Thoracic aorta (tissue), 2 donors: ENCODE measurements at regions not wholly inside any gene's neighbourhood (a gene's known extent, or its start where the extent isn't known, plus 50 kb on each side); places are given as distances from the start of the nearest gene placed in this dataset.
"Not testable (repeated sequence)": the region's sequence is repeated elsewhere in the genome, so short reads cannot be mapped to it uniquely, and the experiment has no call there.

ENCODE experiments used
- ATAC-seq: fragments of 150-250 bp; one replicate; pipeline ENCODE4 v1.8.0; 2017; ENCODE audit warnings: low read depth; ENCODE audit not compliant: insufficient number of reproducible peaks, low FRiP score
- DNase-seq: peaks from one replicate; pipeline ENCODE4 v3.0.0-alpha.2; 2020; ENCODE audit warnings: low spot score
- H3K27ac ChIP-seq, 2 donors: fragments of 200-600 bp; sonication (generic); 1 replicate in 1 of 2; 2 replicates in 1 of 2; pipeline ENCODE4 v1.5.1; 2016; ENCODE audit warnings: mild to moderate bottlenecking in 2 of 2, moderate library complexity in 2 of 2
- H3K27me3 ChIP-seq: fragments of 200-600 bp; sonication (generic); replicated peaks from 2 replicates; pipeline ENCODE4 v1.6.0; 2016; ENCODE audit warnings: mild to moderate bottlenecking; ENCODE audit not compliant: insufficient read depth
- H3K36me3 ChIP-seq: fragments of 200-600 bp; sonication (generic); one replicate; pipeline ENCODE4 v1.5.1; 2016
- H3K4me1 ChIP-seq, 2 donors: fragments of 200-600 bp; sonication (generic); 1 replicate in 1 of 2; 2 replicates in 1 of 2; pipeline versions ENCODE4 v1.5.1 to v1.6.0; 2016; ENCODE audit warnings: low read depth in 2 of 2, mild to moderate bottlenecking in 1 of 2; ENCODE audit not compliant: control insufficient read depth in 1 of 2
- H3K4me3 ChIP-seq: fragments of 200-600 bp; sonication (generic); 2 replicates; pipeline ENCODE4 v1.5.1; 2016; ENCODE audit warnings: mild to moderate bottlenecking
- H3K9me3 ChIP-seq: fragments of 200-600 bp; sonication (generic); 2 replicates; pipeline ENCODE4 v1.5.1; 2016

GRCh38 chr15:22177965-22178364 is 97.6 kb downstream of the OR4M2 start:
- H3K9me3 ChIP-seq, H3K27ac ChIP-seq, H3K4me3 ChIP-seq, H3K27me3 ChIP-seq, ATAC-seq, H3K36me3 ChIP-seq, DNase-seq, H3K4me1 ChIP-seq: not testable (repeated sequence)

DNA sequence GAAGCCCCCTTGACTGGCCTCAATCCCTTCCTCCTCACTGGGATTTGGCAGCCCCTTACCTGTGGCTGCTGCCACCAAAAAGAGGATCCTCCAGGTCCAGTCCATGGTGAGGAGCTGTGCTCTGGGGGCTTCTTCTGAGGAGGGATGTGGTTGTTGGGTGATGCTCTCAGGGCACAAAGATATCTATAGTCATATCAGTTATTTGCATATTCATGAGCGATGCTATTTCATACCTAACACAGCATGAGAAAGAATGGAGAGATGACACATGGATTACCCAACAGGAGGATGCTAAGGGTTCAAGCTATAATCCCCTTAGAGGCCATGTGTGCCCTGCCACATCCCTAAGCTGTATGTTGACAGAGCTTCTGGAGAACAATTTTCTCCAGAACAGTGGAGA is 98.1 kb downstream of the OR4M2 start:
- H3K36me3 ChIP-seq, H3K27me3 ChIP-seq, H3K4me1 ChIP-seq, H3K9me3 ChIP-seq, ATAC-seq, DNase-seq, H3K27ac ChIP-seq, H3K4me3 ChIP-seq: not testable (repeated sequence)

DNA sequence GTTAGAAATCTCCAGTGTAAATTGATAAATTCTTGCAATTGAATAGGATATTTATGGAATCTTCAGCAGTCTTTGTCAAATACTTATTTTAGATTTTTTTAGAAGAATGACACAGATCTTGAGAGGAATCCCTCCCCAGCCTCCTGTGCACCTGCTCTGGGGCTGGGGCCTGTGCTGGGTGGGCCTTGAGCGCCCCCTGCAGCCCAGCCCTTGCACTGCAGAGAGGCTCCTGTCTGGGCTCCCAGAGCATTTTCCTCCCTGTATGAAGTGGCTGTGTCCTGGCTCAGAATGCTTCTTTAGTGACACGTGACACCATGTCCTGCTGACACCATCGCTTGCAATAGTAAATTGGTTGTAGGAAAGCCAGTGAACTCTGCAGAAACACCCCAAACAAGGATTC is 98.7 kb downstream of the OR4M2 start:
- ATAC-seq, H3K27me3 ChIP-seq, H3K9me3 ChIP-seq, DNase-seq, H3K36me3 ChIP-seq, H3K4me1 ChIP-seq, H3K4me3 ChIP-seq, H3K27ac ChIP-seq: not testable (repeated sequence)

DNA sequence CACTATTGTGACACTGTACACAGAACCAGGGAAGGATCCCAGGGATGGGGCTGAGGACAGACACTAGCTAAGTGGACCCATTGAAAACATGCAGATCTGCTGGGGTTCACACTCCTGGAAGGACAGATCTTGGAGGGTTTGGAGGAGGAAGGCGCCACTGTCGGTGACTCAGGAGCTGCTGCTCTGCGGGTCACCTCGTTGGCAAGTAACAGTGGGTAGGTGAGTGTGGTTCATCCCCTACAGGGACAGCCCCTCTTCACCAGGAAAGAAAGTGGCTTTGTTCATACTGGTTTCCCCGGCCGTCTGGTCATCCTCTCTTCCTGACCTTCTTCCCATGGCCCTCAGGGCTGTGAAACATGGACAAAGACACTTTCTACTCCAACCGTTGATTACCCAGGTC is 100.3 kb downstream of the OR4M2 start:
- not testable (repeated sequence) for H3K27ac ChIP-seq, H3K9me3 ChIP-seq, DNase-seq, H3K36me3 ChIP-seq, H3K27me3 ChIP-seq, ATAC-seq, H3K4me1 ChIP-seq, H3K4me3 ChIP-seq

DNA sequence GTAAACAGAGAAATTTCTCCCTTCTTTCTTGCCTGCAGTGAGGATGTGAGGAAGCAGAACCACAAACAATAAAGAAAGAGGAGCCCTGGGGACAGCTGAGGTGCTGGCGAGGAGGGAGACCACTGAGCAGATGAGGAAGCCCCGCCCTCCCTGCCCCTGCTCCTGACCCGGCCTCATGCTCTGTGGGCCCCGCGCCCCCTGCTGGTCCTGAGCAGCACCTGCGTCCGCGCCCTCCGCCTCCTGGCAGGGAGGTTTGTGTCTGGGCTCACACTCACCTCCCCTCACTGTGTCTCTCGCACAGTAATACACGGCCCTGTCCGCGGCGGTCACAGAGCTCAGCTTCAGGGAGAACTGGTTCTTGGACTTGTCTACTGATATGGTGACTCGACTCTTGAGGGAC is 104.4 kb downstream of the OR4M2 start:
- not testable (repeated sequence) for H3K9me3 ChIP-seq, H3K4me3 ChIP-seq, ATAC-seq, H3K27me3 ChIP-seq, H3K27ac ChIP-seq, H3K4me1 ChIP-seq, H3K36me3 ChIP-seq, DNase-seq

DNA sequence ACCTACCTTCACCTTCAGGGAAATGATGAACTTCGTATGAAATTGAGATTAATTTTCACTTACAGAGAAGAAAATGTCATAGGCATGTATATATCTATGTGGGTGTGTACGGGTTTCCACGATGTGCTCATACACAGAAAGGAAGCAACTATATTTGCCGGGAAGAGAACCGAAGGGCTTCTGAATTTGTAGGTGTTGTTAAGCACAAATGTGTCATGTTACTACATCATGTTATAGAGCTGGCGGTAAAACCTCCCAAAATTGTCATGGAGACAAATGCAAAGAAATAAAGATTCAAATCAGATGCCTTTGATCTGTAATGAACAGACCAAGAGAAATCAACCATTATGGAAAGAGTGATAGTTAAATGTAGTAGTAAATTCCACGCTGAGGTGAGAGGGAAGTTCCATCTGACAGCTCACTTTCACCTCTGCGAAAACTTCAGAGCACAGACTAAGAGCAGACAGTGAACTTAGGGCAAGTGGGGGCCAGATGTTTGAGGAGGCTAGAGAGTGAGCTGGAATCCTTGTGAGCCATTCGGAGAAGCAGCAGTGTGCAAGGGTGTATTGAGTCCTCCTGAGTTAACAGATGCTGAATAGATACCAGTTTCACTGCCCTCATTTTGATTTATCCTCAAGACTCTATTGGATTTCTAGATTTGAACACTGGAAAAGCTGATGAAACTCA is 106.7 kb downstream of the OR4M2 start:
- DNase-seq, H3K9me3 ChIP-seq, ATAC-seq, H3K4me1 ChIP-seq, H3K36me3 ChIP-seq, H3K27me3 ChIP-seq, H3K27ac ChIP-seq, H3K4me3 ChIP-seq: not testable (repeated sequence)

DNA sequence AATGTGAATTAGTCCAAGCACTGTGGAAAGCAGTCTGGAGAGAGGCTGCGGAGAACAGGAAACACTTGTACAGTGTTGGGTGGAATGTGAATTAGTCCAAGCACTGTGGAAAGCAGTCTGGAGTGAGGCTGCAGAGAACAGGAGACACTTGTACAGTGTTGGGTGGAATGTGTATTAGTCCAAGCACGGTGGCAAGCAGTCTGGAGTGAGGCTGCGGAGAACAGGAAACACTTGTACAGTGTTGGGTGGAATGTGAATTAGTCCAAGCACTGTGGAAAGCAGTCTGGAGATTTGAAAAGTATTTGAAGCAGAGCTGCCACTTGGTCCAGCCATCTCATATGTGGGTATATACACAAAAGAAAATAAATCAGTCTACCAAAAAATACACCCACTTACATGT is 111.5 kb downstream of the OR4M2 start:
- not testable (repeated sequence) for DNase-seq, H3K27ac ChIP-seq, H3K36me3 ChIP-seq, H3K4me1 ChIP-seq, H3K27me3 ChIP-seq, H3K9me3 ChIP-seq, H3K4me3 ChIP-seq, ATAC-seq

- not testable (repeated sequence) for H3K9me3 ChIP-seq, ATAC-seq, H3K36me3 ChIP-seq, H3K4me1 ChIP-seq, H3K27ac ChIP-seq, H3K4me3 ChIP-seq, H3K27me3 ChIP-seq, DNase-seq
Observed at GRCh38 chr15:22194739-22195617, 114.7 kb downstream of the OR4M2 start.

- H3K27ac ChIP-seq, H3K27me3 ChIP-seq, ATAC-seq: not testable (repeated sequence)
Observed at GRCh38 chr15:22196423-22196822, 116.1 kb downstream of the OR4M2 start.

GRCh38 chr15:22200417-22200816 is 120.1 kb downstream of the OR4M2 start:
- not testable (repeated sequence) for H3K27ac ChIP-seq, H3K27me3 ChIP-seq, ATAC-seq, H3K36me3 ChIP-seq, H3K4me1 ChIP-seq, H3K4me3 ChIP-seq, H3K9me3 ChIP-seq, DNase-seq

More at GRCh38 chr15:22196423-22196822, 116.1 kb downstream of the OR4M2 start:
- H3K36me3 ChIP-seq, H3K4me1 ChIP-seq, H3K4me3 ChIP-seq, DNase-seq, H3K9me3 ChIP-seq: not testable (repeated sequence)

GRCh38 chr15:22201993-22202659 is 121.8 kb downstream of the OR4M2 start:
- not testable (repeated sequence) for H3K27me3 ChIP-seq, DNase-seq, H3K4me3 ChIP-seq, H3K9me3 ChIP-seq, H3K27ac ChIP-seq, H3K36me3 ChIP-seq, H3K4me1 ChIP-seq, ATAC-seq

GRCh38 chr15:22203208-22203607 is 122.9 kb downstream of the OR4M2 start:
- not testable (repeated sequence) for H3K27me3 ChIP-seq, H3K36me3 ChIP-seq, ATAC-seq, DNase-seq, H3K4me1 ChIP-seq, H3K27ac ChIP-seq, H3K4me3 ChIP-seq, H3K9me3 ChIP-seq
